HUES48 (cell line): ENCODE measurements at regions not wholly inside any gene's neighbourhood (a gene's known extent, or its start where the extent isn't known, plus 50 kb on each side); places are given as distances from the start of the nearest gene placed in this dataset.

Source experiments
- H3K27ac ChIP-seq: one replicate; pipeline ENCODE4 v1.7.0; 2013; ENCODE audit warnings: low read depth, low read length, inconsistent platforms
- H3K27me3 ChIP-seq: 2 replicates; pipeline ENCODE4 v1.6.1; 2013; ENCODE audit warnings: mild to moderate bottlenecking, low read length; ENCODE audit not compliant: control insufficient read depth, insufficient read depth
- H3K36me3 ChIP-seq: 2 replicates; pipeline ENCODE4 v1.6.1; 2013; ENCODE audit warnings: low read length; ENCODE audit not compliant: control insufficient read depth, insufficient read depth
- H3K4me1 ChIP-seq: 2 replicates; pipeline ENCODE4 v1.6.1; 2013; ENCODE audit warnings: mild to moderate bottlenecking, low read length; ENCODE audit not compliant: control insufficient read depth, insufficient read depth
- H3K4me3 ChIP-seq: 2 replicates; pipeline ENCODE4 v1.5.1; 2013; ENCODE audit warnings: mild to moderate bottlenecking, low read depth, low read length
- H3K9ac ChIP-seq: 2 replicates; pipeline ENCODE4 v1.6.1; 2013; ENCODE audit warnings: mild to moderate bottlenecking, low read depth, low read length, moderate library complexity
- H3K9me3 ChIP-seq: 2 replicates; pipeline ENCODE4 v1.6.1; 2013; ENCODE audit warnings: low read length; ENCODE audit not compliant: control insufficient read depth, insufficient read depth

- H3K27me3 ChIP-seq = no peaks in the 10 kb centered on the region
- no peaks in the 10 kb centered on the region for H3K36me3 ChIP-seq
- no peaks in the 10 kb centered on the region for H3K9me3 ChIP-seq
- no peak overlapping the region for H3K4me3 ChIP-seq
- H3K9ac ChIP-seq = no peak overlapping the region
- H3K4me1 ChIP-seq = peaks cover 16% of the 10 kb centered on the region
- H3K27ac ChIP-seq = no peak overlapping the region
Observed at GRCh38 chr3:117761703-117762620, 1052.4 kb downstream of the TUSC7 start.

GRCh38 chr3:117762621-117763037, 1053.0 kb downstream of the TUSC7 start:
- H3K9ac ChIP-seq = no peak overlapping the region
- no peaks in the 10 kb centered on the region for H3K9me3 ChIP-seq
- no peak overlapping the region for H3K27ac ChIP-seq
- no peaks in the 10 kb centered on the region for H3K27me3 ChIP-seq
- H3K4me3 ChIP-seq = no peak overlapping the region
- H3K4me1 ChIP-seq = peaks cover 16% of the 10 kb centered on the region
- H3K36me3 ChIP-seq = no peaks in the 10 kb centered on the region

DNA sequence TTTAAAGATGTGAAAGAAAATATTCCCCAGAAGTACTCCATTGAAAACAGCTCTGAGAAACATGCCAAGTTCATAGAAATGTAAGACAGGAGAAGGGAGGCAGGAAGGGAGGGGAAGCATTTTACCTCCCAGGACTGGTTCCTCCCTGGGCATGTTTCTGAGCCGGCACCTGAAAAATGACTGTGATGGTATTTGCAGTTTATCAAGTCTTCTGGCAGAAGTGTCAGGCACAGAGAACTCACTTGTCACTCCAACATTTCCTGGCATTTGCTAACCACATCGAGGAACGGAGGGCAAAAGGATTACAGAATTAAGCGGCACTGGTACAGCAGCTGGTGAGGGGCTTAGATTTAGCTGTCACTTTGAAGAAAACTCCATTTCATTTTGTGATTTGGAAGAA, 1054.0 kb downstream of the TUSC7 start:
- H3K27ac ChIP-seq = no peak overlapping the region
- H3K9ac ChIP-seq = no peak overlapping the region
- no peak overlapping the region for H3K4me3 ChIP-seq
- no peaks in the 10 kb centered on the region for H3K36me3 ChIP-seq
- H3K9me3 ChIP-seq = no peaks in the 10 kb centered on the region
- peaks cover 16% of the 10 kb centered on the region for H3K4me1 ChIP-seq
- no peaks in the 10 kb centered on the region for H3K27me3 ChIP-seq

GRCh38 chr3:117768581-117768980, 1059.0 kb downstream of the TUSC7 start:
- H3K27me3 ChIP-seq = no peaks in the 10 kb centered on the region

GRCh38 chr3:117774130-117774529, 1064.6 kb downstream of the TUSC7 start:
- Histone ChIP-seq H3K4me3 (no peak overlapping the region), H3K9ac (no peak overlapping the region), H3K27me3 (no peaks in the 10 kb centered on the region), H3K4me1 (no peaks in the 10 kb centered on the region), H3K9me3 (no peaks in the 10 kb centered on the region; the same call in 1 of the 2 replicates), H3K27ac (no peak overlapping the region), H3K36me3 (no peaks in the 10 kb centered on the region)

More at GRCh38 chr3:117768581-117768980, 1059.0 kb downstream of the TUSC7 start:
- Histone ChIP-seq H3K9ac (no peak overlapping the region), H3K9me3 (no peaks in the 10 kb centered on the region), H3K4me1 (no peaks in the 10 kb centered on the region), H3K27ac (no peak overlapping the region), H3K4me3 (no peak overlapping the region), H3K36me3 (no peaks in the 10 kb centered on the region)

GRCh38 chr3:117786349-117786748, 1076.8 kb downstream of the TUSC7 start:
- Histone ChIP-seq H3K4me1 (peaks cover 35% of the 10 kb centered on the region), H3K36me3 (no peaks in the 10 kb centered on the region), H3K27me3 (no peaks in the 10 kb centered on the region), H3K27ac (no peak overlapping the region), H3K9me3 (no peaks in the 10 kb centered on the region), H3K9ac (no peak overlapping the region), H3K4me3 (no peak overlapping the region)

GRCh38 chr3:117788061-117788460, 1078.5 kb downstream of the TUSC7 start:
- Histone ChIP-seq H3K4me3 (no peak overlapping the region), H3K4me1 (peaks cover 35% of the 10 kb centered on the region), H3K9me3 (no peaks in the 10 kb centered on the region), H3K36me3 (no peaks in the 10 kb centered on the region), H3K27ac (peak overlapping the region; percentile 46), H3K27me3 (no peaks in the 10 kb centered on the region), H3K9ac (no peak overlapping the region)

DNA sequence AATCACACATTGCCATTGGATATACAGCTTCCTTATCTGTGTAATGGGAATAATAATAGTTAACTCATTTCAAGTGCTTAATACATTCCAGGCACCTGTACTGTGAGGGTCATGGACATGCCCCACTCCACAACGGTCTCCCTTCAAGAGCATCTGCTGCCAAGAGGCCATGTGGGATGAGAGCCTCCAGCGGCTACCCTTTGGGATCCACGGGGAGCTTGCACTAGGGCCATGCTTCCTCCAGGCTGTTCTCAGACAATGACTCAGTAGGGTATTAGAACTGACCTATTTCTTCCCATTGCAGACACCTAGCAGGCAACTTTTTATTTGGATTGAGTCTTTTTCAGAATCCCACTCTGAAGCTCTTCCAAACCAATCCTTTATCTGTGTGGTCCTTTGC, 1078.9 kb downstream of the TUSC7 start:
- Histone ChIP-seq H3K36me3 (no peaks in the 10 kb centered on the region), H3K27ac (peak overlapping the region; percentile 46), H3K4me1 (peaks cover 35% of the 10 kb centered on the region), H3K9ac (no peak overlapping the region), H3K9me3 (no peaks in the 10 kb centered on the region), H3K4me3 (no peak overlapping the region), H3K27me3 (no peaks in the 10 kb centered on the region)

- no peaks in the 10 kb centered on the region for H3K36me3 ChIP-seq
- no peaks in the 10 kb centered on the region for H3K9me3 ChIP-seq
- peaks cover 35% of the 10 kb centered on the region for H3K4me1 ChIP-seq
- H3K4me3 ChIP-seq = no peak overlapping the region
- H3K27ac ChIP-seq = peak overlapping the region; percentile 46
- no peaks in the 10 kb centered on the region for H3K27me3 ChIP-seq
- H3K9ac ChIP-seq = no peak overlapping the region
Observed at GRCh38 chr3:117790235-117790987, 1080.8 kb downstream of the TUSC7 start.

DNA sequence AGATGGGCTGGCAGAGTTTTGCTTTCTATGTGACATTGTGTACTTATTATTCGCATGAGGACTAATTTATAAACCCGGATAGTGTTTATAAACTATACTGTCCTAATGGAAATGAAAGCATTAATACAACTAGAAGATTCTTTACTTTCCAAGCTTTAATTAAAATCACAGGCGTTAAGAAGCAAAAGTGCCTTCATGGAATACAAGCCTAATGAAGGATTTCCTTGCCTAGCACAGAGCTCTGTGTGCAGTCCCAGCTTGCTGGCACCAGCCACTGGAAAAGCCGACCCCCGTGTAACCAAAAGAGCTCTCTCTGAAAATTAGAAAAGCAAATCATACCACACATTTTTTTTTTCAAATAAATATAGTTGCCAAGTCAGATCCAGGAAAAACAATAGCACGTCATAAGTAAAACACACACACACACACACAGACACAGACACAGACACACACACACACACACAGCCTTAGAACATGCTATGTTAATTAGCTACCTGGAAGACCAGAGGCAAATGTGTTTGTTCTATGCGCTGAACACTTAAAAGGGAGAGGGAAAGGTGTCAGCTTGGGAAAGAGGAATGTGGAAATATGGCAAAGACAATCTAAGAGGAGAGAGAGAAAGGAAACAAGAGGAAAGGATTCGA, 1084.2 kb downstream of the TUSC7 start:
- Histone ChIP-seq H3K4me3 (no peak overlapping the region), H3K36me3 (no peaks in the 10 kb centered on the region), H3K4me1 (peaks cover 23% of the 10 kb centered on the region), H3K27me3 (no peaks in the 10 kb centered on the region), H3K9ac (no peak overlapping the region), H3K9me3 (no peaks in the 10 kb centered on the region), H3K27ac (no peak overlapping the region)
